H1 (cell line): ENCODE measurements at regions not wholly inside any gene's neighbourhood (a gene's known extent, or its start where the extent isn't known, plus 50 kb on each side); places are given as distances from the start of the nearest gene placed in this dataset.

Source experiments
- ASH2L ChIP-seq: fragments of 200-600, 300-600 bp; sonication (generic); IDR thresholded peaks from one replicate; pipeline ENCODE4 v1.7.1; 2017; ENCODE audit warnings: low read length
- CHD2 ChIP-seq: IDR thresholded peaks from 2 replicates; pipeline ENCODE4 v1.6.1; 2012; ENCODE audit warnings: low read length, improper control_type of control experiment
- CTCF ChIP-seq, 3 experiments: IDR thresholded peaks; 1 replicate in 2 of 3; 2 replicates in 1 of 3; pipeline versions ENCODE4 v1.5.1 to v1.6.1; 2011; ENCODE audit warnings: low read length in 3 of 3, mild to moderate bottlenecking in 3 of 3, inconsistent platforms in 2 of 3, low read depth in 1 of 3, moderate library complexity in 1 of 3; ENCODE audit not compliant: insufficient read depth in 1 of 3; ENCODE audit errors: control extremely low read depth in 1 of 3
- EP300 ChIP-seq, 2 experiments: IDR thresholded peaks; 1 replicate in 1 of 2; 2 replicates in 1 of 2; pipeline ENCODE4 v1.6.1; 2011 to 2012; ENCODE audit warnings: low read depth in 2 of 2, low read length in 2 of 2, mild to moderate bottlenecking in 2 of 2, borderline replicate concordance in 1 of 2, inconsistent platforms in 1 of 2, moderate library complexity in 1 of 2
- EZH2 ChIP-seq: fragments of 200-600 bp; sonication (generic); IDR thresholded peaks from 2 replicates; pipeline ENCODE4 v1.7.1; 2012; ENCODE audit warnings: low read depth, mild to moderate bottlenecking, moderate library complexity, low read length, inconsistent platforms; ENCODE audit not compliant: severe bottlenecking
- GTF2F1 ChIP-seq: IDR thresholded peaks from 2 replicates; pipeline ENCODE4 v1.6.1; 2012; ENCODE audit warnings: low read depth, low read length, improper control_type of control experiment, borderline replicate concordance
- POLR2AphosphoS5 ChIP-seq: IDR thresholded peaks from 2 replicates; pipeline ENCODE4 v1.6.1; 2011; ENCODE audit warnings: low read depth, low read length

DNA sequence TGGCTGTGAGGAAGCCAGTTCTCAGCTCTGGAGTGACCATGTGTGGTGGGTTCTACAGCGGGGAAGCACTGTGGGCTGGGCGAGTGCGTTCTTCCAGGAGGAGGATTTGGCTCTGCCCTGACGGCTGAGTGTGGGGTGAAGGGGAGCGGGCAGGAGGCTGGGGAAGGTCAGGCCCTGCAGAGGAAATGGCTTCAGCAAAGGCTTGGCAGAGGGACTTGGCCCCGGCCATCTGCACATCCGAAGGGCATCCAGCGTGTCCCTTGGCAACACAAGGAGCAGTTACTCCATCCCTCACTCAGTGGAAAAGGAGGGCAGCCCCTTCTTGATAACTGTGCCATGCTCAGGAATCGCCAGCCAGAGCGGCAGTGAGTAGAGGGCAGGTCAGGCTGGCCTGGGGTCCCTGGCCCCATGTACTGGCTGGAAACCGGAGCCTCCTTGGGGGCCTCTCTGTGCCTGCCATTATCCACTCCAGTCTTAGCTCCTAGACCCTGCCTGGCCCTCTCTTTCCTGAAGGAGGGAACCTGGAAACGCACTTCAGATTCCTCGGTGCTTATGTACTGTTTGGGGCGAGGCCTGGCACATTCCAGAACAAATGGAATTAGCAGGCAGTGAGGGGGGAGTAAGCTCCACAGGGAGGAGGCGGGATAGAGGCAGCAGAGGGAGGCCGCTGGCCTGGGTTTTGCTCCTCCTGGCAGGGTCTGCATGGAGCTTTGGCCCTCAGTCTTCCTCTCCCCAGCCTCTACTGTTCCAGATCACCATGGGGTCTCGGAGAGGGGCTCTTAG lies 133.6 kb upstream of the NCOR2 start:
- TF ChIP-seq EP300 (IDR thresholded peaks at IDR 0.05; ENCODE audit: borderline replicate concordance in 1 of 2, low read depth in 2 of 2, low read length in 2 of 2) = no peak
- no peak for TF ChIP-seq ASH2L
- TF ChIP-seq GTF2F1 = no peak
- no peak for TF ChIP-seq EZH2
- no peak for TF ChIP-seq CHD2
- no peak for TF ChIP-seq CTCF (IDR thresholded peaks at IDR 0.05; ENCODE audit: control extremely low read depth in 1 of 3, insufficient read depth in 1 of 3, low read depth in 1 of 3, low read length in 3 of 3)
- TF ChIP-seq POLR2AphosphoS5 = no peak
